22Rv1 (cell line): ENCODE measurements at regions not wholly inside any gene's neighbourhood (a gene's known extent, or its start where the extent isn't known, plus 50 kb on each side); places are given as distances from the start of the nearest gene placed in this dataset.

Experiments used
- CTCF ChIP-seq: fragments of 450-650 bp; IDR thresholded peaks from 2 replicates; pipeline ENCODE4 v1.5.1; 2017; ENCODE audit warnings: mild to moderate bottlenecking
- ZFX ChIP-seq: fragments of 450-650 bp; IDR thresholded peaks from 2 replicates; pipeline ENCODE4 v1.6.1; 2017; ENCODE audit warnings: antibody characterized with exemption, borderline replicate concordance

- TF ChIP-seq CTCF (no peak), ZFX (no peak)
These were observed 395.2 kb upstream of the LYPLAL1 start for GRCh38 chr1:218778257-218779126.
